Panc1 (cell line): ENCODE measurements at regions not wholly inside any gene's neighbourhood (a gene's known extent, or its start where the extent isn't known, plus 50 kb on each side); places are given as distances from the start of the nearest gene placed in this dataset.

Experiments
- CTCF ChIP-seq: fragments of 450-650 bp; IDR thresholded peaks from 2 replicates; pipeline ENCODE4 v1.5.1; 2017; ENCODE audit warnings: mild to moderate bottlenecking
- POLR2AphosphoS5 ChIP-seq: IDR thresholded peaks from 2 replicates; pipeline ENCODE4 v1.6.1; 2012; ENCODE audit warnings: mild to moderate bottlenecking, low read depth, low read length, moderate library complexity

- TF ChIP-seq CTCF (no peak), POLR2AphosphoS5 (no peak)
These were observed 54.2 kb upstream of the TNR start for GRCh38 chr1:175797576-175797975.
